Brain pericyte (primary cell): ENCODE measurements at regions not wholly inside any gene's neighbourhood (a gene's known extent, or its start where the extent isn't known, plus 50 kb on each side); places are given as distances from the start of the nearest gene placed in this dataset.
A peak's percentile ranks its signal among the peaks of the same experiment; 100 is the strongest.

Source experiments
- DNase-seq: peaks from one replicate; pipeline ENCODE4 v3.0.0-alpha.2; 2012; ENCODE audit warnings: low read depth, low spot score

DNA sequence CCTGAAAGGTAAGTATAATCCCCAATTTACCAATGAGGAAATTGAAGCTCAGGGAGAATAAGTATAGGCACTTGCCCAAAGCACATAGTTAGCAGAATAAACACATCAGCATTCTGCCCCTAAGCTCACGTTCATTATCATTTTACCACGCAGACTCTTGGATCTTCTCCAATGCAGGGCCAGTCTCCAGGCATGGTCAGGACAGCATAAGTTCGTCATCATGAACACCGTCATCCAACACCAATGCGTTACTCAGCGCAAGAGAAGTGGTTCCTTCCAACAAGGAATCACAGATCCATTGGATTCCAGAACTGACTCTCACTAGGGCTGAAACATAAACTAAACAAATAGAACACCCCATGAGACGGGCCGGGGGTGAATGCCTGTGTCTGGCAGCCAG is 86.5 kb upstream of the GPM6B start:
- no peak for DNase-seq

DNA sequence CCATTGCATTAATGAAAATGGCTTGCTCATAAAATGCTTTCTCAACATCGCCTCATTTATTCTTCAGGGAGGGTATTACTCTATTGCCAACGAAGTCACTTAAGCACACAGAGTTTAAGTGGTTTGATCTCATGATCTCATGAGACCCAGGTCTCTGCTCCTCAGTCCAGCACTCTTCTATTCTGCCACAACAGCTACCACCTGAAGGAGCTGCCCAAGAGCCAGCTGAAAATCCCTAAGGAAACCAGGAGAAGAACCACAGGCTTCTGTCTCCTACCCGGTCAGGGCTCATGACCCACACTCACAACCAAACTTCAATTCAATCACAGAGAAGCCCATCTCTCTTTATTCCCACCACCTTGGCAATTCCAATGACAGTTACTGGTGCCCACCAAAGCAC is 85.5 kb upstream of the GPM6B start:
- no peak for DNase-seq

DNA sequence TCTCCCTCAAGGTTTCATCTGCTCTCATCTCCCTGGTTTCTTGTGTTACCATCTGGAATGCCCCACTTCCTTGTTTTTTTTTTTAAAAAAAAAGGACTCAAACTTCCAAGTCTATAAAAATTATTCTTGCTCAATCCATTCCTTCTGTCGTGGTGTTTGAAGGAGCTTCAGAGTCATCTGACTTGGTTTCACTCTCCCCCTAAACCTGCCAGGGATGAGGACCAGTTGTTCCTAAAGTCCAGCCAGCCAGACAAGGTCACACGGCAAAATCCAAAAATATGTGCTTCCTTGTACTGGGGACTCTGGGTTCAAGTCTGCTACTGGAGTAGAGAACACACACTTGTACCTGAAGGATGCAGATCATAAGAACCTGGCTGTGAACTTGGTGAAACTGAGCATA is 84.5 kb upstream of the GPM6B start:
- no peak for DNase-seq

DNA sequence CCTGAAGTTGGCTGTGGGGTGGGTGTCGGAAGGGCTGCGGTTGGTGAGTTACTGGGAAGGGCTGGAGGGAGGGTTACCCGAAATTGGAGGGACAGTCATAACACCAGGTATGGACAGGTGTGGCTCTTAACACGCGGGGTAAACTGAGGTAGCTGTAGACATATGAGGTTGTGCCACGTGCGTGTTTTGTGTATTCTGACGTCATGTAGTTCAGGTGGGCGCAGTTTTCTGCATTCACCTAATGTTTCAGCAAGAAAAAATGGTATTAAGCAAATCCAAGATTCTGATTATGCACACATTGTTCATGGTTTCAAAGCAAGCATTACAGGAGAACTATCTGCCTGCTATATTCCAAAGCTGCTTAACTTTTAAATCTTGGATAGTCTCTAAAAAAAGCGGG is 83.5 kb upstream of the GPM6B start:
- DNase-seq, result no peak

DNA sequence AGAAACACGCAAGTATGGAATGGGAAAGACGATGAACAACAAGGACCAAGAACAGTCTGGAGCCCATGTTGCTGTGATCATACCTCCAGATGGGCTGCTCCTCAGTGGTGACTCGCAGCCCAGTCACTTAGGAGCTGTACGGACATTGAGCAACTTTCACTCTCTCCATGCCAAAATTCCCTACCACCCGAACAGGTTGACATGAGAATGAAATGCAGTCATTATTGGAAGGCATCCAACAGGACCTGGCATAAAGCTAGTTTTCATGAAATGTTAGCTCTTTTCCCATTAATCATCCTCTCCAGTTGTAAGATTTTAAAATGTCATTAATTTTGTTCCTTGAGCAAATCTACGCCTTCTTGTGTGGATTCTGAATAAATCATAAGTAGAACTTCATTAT is 82.7 kb upstream of the GPM6B start:
- peak; percentile 8 for DNase-seq

DNA sequence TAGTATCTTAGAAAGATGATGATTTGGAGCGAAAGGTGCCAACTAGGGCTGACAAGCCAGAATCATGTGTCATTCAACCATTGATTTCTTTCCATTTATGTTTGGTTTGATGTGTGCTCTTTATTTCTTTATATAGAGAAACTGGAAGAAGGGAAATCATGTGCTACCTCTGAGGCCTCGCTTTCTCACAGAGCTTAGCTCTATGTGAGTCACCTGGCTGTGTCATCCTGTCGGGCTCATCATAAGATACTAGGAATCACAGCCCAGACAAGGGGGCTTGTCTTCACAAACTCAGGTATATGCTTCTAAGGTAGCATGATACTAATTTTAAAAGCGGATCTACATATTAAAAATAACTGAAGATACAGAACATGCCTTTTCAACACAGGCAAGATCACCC is 81.7 kb upstream of the GPM6B start:
- no peak for DNase-seq

DNA sequence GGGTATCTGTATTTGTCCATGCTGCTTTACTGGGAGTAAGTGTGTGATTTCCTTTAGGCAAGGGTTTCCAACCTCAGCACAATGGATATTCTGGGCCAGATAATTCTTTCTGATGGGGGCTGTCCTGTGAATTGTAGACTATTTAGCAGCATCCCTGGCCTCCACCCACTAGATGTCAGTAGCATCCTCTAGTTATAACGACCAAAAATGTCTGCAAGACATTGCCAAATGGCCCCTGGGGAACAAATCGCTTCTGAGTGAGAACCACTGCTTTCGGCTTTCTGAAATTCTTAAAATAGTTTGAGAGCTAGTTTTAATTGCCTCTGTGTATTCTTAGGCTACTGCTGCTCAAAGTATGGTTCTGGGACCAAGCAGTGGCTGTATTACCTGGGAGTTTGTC is 81.2 kb upstream of the GPM6B start:
- DNase-seq, result no peak

DNA sequence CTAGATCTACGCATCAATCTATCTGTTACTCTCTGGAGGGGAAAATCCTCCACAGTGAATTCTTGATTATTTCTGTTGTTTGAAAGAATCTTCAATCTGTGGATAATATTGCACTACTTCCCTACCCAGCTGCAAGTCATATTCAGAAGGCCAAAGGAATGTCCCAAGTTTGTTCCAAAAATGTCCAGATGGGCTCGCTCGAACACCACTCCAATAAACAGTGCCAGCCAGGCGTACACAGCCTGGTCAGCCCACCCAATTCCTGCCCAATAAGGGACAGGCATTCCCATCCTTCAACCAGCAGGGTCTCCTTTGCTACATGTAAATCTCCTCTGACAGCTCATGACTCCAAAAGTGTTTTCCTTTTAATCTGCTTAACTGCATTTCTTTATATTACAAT is 80.7 kb upstream of the GPM6B start:
- no peak for DNase-seq

DNA sequence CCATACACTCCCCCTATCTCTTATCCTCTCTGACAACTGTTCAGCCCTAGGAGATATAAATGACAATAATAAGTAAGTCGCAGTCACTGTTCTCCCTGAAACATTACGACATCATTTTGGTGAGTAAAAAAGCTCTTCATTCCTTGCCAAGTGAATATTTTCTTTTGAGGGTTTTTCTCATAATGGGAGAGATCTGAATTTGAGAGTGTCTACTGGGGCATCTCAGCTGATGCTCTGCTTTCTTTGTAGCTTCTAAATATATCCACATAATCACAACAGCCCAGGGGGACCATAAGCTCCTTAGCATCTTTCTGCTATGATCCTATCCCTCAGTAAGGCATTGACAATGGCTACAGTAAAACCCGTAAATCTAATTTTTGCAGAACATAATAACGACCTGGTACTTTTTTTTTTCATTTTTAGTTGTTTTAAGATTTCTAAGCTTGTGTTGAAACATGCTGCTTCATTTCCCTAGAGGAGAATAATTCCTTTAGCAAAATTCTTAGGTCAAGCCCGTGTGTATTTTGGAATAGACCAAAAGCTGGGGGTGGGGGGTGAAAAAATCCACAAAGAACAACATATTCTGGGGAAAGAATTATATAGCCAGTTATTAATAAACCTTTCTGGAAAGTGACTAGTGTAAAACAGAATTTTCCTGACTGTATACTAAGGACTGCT is 78.1 kb upstream of the GPM6B start:
- DNase-seq, result peak; percentile 27

DNA sequence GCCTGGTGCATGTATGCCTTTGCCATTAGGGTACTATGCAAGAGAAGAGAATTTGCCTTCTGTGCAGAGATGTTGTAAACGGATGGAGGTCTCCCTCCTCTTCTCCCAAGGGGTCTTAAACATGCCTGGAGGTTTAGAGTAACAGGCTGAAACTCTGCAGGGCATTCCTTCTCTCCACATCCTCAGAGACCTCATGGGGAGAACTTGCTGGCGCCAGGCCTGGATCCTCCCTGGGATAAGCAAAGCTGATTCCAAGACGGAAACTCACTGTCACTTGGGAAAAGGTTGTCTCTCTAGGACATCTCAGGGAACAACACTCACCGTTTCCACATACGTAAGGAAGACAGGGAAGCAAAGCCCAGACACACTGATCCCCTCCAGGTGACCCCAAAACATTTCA is 76.9 kb upstream of the GPM6B start:
- DNase-seq, result peak; percentile 24

DNA sequence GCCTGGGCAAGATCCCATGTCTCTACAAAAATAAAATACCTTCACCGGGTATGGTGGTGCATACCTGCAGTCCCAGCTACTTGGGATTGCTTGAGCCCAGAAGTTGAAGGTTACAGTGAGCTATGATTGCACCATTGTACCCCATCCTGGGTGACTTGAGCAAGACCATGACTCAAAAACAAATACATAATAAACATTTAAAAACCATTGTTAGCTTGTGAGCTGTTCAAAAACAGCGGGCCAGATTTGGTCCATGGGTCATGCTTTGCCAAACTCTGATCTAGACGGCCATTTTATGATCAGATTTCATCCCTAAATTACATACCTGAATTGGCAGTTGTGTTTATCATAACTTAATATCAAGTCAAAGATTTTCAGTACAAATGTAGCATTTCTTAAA is 76.0 kb upstream of the GPM6B start:
- no peak for DNase-seq

DNA sequence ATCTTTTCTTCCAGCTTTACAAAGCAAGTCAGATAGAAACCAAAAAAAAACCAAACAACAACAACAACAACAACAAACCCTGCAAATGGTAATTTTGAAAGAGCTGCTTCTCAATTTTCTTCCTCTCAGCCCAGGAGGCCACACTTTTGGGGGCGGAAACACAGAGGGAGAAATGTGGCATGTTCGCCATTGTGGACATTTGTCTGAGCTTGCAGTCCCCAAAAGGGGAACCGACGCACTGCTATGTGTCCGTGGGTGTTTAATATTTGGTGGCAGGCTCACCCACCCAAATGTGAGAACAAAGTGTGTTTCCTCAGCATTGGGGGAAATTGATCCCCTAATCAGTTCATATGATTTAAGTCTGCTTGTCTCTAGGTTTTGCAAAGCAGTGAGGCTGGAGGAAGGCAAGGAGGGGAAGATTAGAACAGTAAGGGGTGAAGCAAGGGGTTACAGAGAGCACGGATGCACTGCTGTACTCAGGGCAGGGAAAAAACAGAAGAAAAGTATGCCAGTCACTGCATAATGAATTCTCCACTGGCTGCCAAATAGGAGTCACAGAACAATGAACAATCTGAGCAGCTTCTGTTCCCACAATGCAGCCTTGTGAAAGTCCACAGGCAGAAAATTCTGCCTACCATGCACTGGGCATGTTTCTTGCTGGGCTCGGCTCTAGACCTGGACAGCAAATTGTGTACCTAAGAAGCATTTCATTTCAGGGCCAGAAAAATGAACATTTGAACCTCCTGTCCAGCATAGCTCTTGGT is 74.7 kb upstream of the GPM6B start:
- DNase-seq, result no peak

DNA sequence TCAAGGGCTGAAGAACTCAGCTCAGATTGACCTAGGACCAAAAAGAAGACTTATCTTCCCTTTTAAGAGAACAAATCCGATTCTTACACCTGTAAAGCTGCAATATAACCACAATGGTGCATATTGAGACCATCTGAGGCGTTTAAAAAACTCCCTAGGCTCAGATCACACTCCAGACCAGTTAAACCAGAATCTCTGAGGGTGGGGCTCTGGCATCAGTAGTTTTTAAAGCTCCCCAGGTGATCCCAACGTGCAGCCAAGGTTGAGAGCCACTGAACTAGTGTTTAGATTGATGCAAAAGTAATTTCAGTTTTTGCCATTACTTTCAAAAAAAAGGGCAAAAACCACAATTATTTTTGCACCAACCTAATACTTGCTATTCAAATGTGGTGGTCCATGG is 73.9 kb upstream of the GPM6B start:
- DNase-seq, result no peak

DNA sequence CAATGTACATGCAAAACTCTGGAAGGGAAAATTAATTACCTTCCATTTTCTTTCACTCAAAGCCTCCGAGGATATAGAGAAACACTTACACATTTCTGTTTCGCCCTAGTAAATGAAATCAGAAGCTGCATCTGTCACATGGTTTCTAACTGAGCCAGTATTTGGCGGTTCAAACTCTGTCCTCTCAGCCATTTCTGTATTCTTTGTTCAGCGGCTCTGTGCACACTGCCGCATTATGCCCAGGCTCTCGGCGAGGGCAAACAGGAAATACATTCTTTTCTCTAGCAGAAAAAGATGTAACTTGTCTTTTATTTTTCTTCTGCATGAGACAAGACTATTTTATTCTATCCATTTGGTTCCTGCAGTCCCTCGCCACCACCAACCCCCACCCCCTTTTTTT is 71.4 kb upstream of the GPM6B start:
- no peak for DNase-seq

DNA sequence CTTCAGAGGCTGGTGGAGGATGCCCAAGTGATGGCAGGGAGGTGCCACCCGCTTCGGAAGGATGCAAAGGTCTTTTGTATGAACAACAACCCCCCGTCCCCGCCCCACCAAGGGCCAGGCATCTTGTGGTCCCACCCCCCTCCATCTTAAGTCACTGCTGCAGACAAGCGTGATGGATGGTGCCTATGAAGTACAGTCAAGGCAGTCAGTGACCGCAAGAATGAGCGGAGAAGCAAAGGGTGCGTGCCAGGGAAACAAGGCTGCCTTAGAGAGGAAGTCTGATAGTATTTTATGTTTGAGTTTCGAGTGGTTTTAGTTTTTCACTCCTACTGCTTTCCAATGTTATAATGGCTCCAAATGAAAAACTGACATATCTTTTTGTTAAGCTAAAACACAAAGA is 68.7 kb upstream of the GPM6B start:
- DNase-seq, result no peak

DNA sequence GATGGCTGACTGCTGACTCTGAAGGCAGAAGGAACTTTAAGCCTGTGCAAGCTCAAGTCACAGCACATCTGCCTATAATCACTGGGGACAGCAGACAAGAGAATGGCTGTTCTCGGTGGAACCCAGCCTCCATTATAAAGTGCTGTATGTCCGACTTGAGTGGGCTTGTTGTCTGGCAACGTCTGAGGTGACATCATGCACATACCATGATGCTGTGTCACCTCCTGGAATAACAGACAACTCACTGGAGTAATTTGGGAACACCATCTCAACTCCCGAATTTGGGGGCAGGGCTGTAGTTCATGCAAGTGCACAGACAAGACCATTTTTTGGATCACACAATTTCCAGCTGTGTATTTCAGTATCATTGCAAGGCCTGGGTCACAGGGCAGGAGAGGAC is 59.8 kb upstream of the GPM6B start:
- no peak for DNase-seq

DNA sequence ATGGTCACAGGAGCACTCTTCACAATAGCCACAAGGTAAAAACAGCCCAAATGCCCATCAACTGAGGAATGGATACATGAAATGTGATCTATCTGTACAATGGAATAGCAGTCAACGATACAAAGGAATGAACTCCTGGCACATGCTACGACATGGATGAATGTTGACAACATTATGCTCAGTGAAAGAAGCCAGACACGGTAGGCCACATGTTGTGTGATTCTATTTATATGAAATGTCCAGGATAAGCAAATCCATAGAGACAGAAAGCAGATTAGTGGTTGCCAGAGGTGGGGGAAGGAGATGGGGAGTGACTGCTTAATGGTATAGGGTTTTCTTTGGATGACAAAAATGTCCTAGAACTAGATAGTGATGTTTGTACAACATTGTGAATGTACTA is 58.7 kb upstream of the GPM6B start:
- no peak for DNase-seq

DNA sequence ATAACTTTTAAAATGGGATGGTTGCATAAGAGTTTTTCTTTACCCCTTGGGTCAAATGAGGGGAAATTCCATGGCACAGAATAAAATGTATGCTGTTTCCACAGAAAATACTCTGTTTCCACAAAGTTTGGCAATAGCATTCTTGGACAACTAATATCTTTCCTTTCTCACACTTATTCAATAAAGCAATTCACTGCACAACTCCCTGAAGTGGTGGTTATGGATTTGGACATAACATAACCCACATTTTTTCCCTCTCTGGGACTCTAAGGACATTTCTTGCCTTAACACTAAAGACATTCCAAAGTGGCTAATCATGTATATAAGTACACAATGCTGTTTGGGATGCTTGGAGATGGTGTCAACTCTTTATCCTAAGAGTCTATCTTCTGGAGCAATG is 51.7 kb upstream of the GPM6B start:
- DNase-seq, result no peak
